IMR-90 (cell line): ENCODE measurements at regions not wholly inside any gene's neighbourhood (a gene's known extent, or its start where the extent isn't known, plus 50 kb on each side); places are given as distances from the start of the nearest gene placed in this dataset.

Source experiments
- ATAC-seq: fragments of 200-7000 bp; cut with Tn5 transposase; 2 replicates; pipeline ENCODE4 v1.9.1; 2020; ENCODE audit warnings: low read depth, mild to moderate bottlenecking, moderate library complexity
- BruUV-seq: library from RNA; stranded (reverse); fragments of 400-500 nt; replicated peaks from 2 replicates; lab custom pipeline; 2021; lab: Mats Ljungman, UMichigan
- CTCF ChIA-PET: fragments of 300-600 bp; formaldehyde crosslinking; extraction: SDS; loops from one replicate; lab custom pipeline; 2021; ENCODE audit warnings: antibody characterized with exemption; lab: Yijun Ruan, JAX
- POLR2A ChIA-PET: fragments of 300-600 bp; sonication (Branson Sonifier 250); formaldehyde crosslinking; loops from one replicate; lab custom pipeline; 2022; ENCODE audit warnings: antibody characterized with exemption; ENCODE audit not compliant: unreplicated experiment; lab: Charles Lee
- DNase-seq: peaks from one replicate; pipeline ENCODE4 v3.0.0; 2013
- H2AFZ ChIP-seq: replicated peaks from 2 replicates; pipeline ENCODE3; 2013; ENCODE audit warnings: low read length, mild to moderate bottlenecking; ENCODE audit not compliant: poor library complexity
- H2AK5ac ChIP-seq: 2 replicates; pipeline ENCODE4 v1.6.1; 2013; ENCODE audit warnings: low read depth, low read length, inconsistent platforms
- H2AK9ac ChIP-seq: replicated peaks from 2 replicates; pipeline ENCODE3; 2013; ENCODE audit warnings: mild to moderate bottlenecking, low read depth, low read length, moderate library complexity; ENCODE audit not compliant: poor library complexity
- H2BK120ac ChIP-seq: 2 replicates; pipeline ENCODE4 v1.6.1; 2013; ENCODE audit warnings: low read depth, low read length, inconsistent platforms
- H2BK15ac ChIP-seq: 3 replicates; pipeline ENCODE4 v1.6.1; 2013; ENCODE audit warnings: low read depth, low read length, inconsistent platforms
- H2BK20ac ChIP-seq: 2 replicates; pipeline ENCODE4 v1.6.1; 2013; ENCODE audit warnings: low read depth, mild to moderate bottlenecking, inconsistent platforms, low read length, moderate library complexity
- H2BK5ac ChIP-seq: 2 replicates; pipeline ENCODE4 v1.6.1; 2013; ENCODE audit warnings: mild to moderate bottlenecking, low read depth, low read length, inconsistent platforms; ENCODE audit not compliant: poor library complexity, severe bottlenecking
- H3K14ac ChIP-seq: replicated peaks from 2 replicates; pipeline ENCODE4 v1.6.1; 2013; ENCODE audit warnings: low read depth, low read length, inconsistent platforms
- H3K18ac ChIP-seq: 2 replicates; pipeline ENCODE4 v1.6.1; 2013; ENCODE audit warnings: low read depth, low read length, control low read depth
- H3K23ac ChIP-seq: 2 replicates; pipeline ENCODE4 v1.6.1; 2013; ENCODE audit warnings: low read depth, low read length, inconsistent platforms
- H3K27ac ChIP-seq: 2 replicates; pipeline ENCODE4 v1.5.1; 2013; ENCODE audit warnings: mild to moderate bottlenecking, control low read depth, low read length; ENCODE audit not compliant: insufficient read depth
- H3K27me3 ChIP-seq: 2 replicates; pipeline ENCODE4 v1.6.1; 2013; ENCODE audit warnings: low read length; ENCODE audit not compliant: control insufficient read depth, insufficient read depth
- H3K36me3 ChIP-seq: 2 replicates; pipeline ENCODE4 v1.6.1; 2013; ENCODE audit warnings: low read length, mixed read lengths; ENCODE audit not compliant: control insufficient read depth, insufficient read depth
- H3K4ac ChIP-seq: 2 replicates; pipeline ENCODE4 v1.6.1; 2013; ENCODE audit warnings: low read depth, low read length, inconsistent platforms
- H3K4me1 ChIP-seq: 2 replicates; pipeline ENCODE4 v1.6.1; 2013; ENCODE audit warnings: low read length, mixed read lengths; ENCODE audit not compliant: control insufficient read depth, insufficient read depth
- H3K4me2 ChIP-seq: 2 replicates; pipeline ENCODE4 v1.6.1; 2013; ENCODE audit warnings: low read depth, mild to moderate bottlenecking, control low read depth, low read length, moderate library complexity
- H3K4me3 ChIP-seq: 2 replicates; pipeline ENCODE4 v1.5.1; 2013; ENCODE audit warnings: low read depth, mild to moderate bottlenecking, control low read depth, low read length, moderate library complexity; ENCODE audit not compliant: insufficient read depth
- H3K56ac ChIP-seq: 2 replicates; pipeline ENCODE4 v1.6.1; 2013; ENCODE audit warnings: low read length, inconsistent platforms; ENCODE audit not compliant: insufficient read depth; ENCODE audit errors: extremely low read depth
- H3K79me1 ChIP-seq, 2 experiments: 2 replicates each; pipeline ENCODE4 v1.6.1; 2013; ENCODE audit warnings: low read length in 2 of 2, inconsistent platforms in 1 of 2, low read depth in 1 of 2
- H3K9ac ChIP-seq: 2 replicates; pipeline ENCODE4 v1.6.1; 2013; ENCODE audit warnings: low read depth, low read length, control low read depth
- H3K9me1 ChIP-seq: 2 replicates; pipeline ENCODE4 v1.6.1; 2013; ENCODE audit warnings: low read length, inconsistent platforms; ENCODE audit not compliant: insufficient read depth
- H3K9me3 ChIP-seq: 2 replicates; pipeline ENCODE4 v1.6.1; 2013; ENCODE audit warnings: low read length; ENCODE audit not compliant: control insufficient read depth, insufficient read depth
- H4K20me1 ChIP-seq: 2 replicates; pipeline ENCODE4 v1.6.1; 2013; ENCODE audit warnings: low read length, inconsistent platforms; ENCODE audit not compliant: insufficient read depth
- H4K5ac ChIP-seq: 2 replicates; pipeline ENCODE4 v1.6.1; 2013; ENCODE audit warnings: mild to moderate bottlenecking, low read depth, low read length, control low read depth
- H4K8ac ChIP-seq, 2 experiments: 2 replicates each; pipeline ENCODE4 v1.6.1; 2013; ENCODE audit warnings: low read depth in 2 of 2, low read length in 2 of 2, control low read depth in 1 of 2, inconsistent platforms in 1 of 2
- H4K91ac ChIP-seq: 2 replicates; pipeline ENCODE4 v1.6.1; 2013; ENCODE audit warnings: low read depth, low read length, inconsistent platforms; ENCODE audit not compliant: insufficient read depth
- CEBPB ChIP-seq: IDR thresholded peaks from 2 replicates; pipeline ENCODE4 v1.6.1; 2012; ENCODE audit warnings: low read depth, low read length, improper control_type of control experiment
- CHD1 ChIP-seq: IDR thresholded peaks from 2 replicates; pipeline ENCODE4 v1.6.1; 2012; ENCODE audit warnings: low read depth, low read length, improper control_type of control experiment
- ELK1 ChIP-seq: fragments of 150-350 bp; IDR thresholded peaks from 2 replicates; pipeline ENCODE4 v1.6.1; 2016; ENCODE audit warnings: low read depth, mild to moderate bottlenecking, low read length, moderate library complexity, borderline replicate concordance
- FOS ChIP-seq: fragments of 150-350 bp; IDR thresholded peaks from 2 replicates; pipeline ENCODE4 v1.6.1; 2016; ENCODE audit warnings: low read depth, low read length
- MAFK ChIP-seq: IDR thresholded peaks from 2 replicates; pipeline ENCODE4 v1.6.1; 2012; ENCODE audit warnings: low read depth, low read length, improper control_type of control experiment
- MAZ ChIP-seq: IDR thresholded peaks from 2 replicates; pipeline ENCODE4 v1.6.1; 2012; ENCODE audit warnings: low read depth, mild to moderate bottlenecking, low read length, improper control_type of control experiment, moderate library complexity, borderline replicate concordance
- MXI1 ChIP-seq: IDR thresholded peaks from 2 replicates; pipeline ENCODE4 v1.6.1; 2012; ENCODE audit warnings: low read depth, mild to moderate bottlenecking, low read length, moderate library complexity, borderline replicate concordance
- NFE2L2 ChIP-seq: fragments of 150-350 bp; IDR thresholded peaks from 2 replicates; pipeline ENCODE4 v1.6.1; 2016; ENCODE audit warnings: low read depth, mild to moderate bottlenecking, low read length
- POLR2A ChIP-seq: IDR thresholded peaks from 2 replicates; pipeline ENCODE4 v1.6.1; 2012; ENCODE audit warnings: mild to moderate bottlenecking, low read depth, low read length
- RAD21 ChIP-seq: IDR thresholded peaks from 2 replicates; pipeline ENCODE4 v1.6.1; 2012; ENCODE audit warnings: low read length, improper control_type of control experiment
- RCOR1 ChIP-seq: IDR thresholded peaks from 2 replicates; pipeline ENCODE4 v1.6.1; 2012; ENCODE audit warnings: mild to moderate bottlenecking, low read length, improper control_type of control experiment; ENCODE audit not compliant: insufficient replicate concordance
- RFX5 ChIP-seq: IDR thresholded peaks from 2 replicates; pipeline ENCODE4 v1.8.0; 2012; ENCODE audit warnings: low read depth, mild to moderate bottlenecking, low read length, moderate library complexity
- SMC3 ChIP-seq: fragments of 150-350 bp; IDR thresholded peaks from 2 replicates; pipeline ENCODE4 v1.6.1; 2016; ENCODE audit warnings: low read depth, mild to moderate bottlenecking, antibody characterized with exemption, low read length, moderate library complexity
- USF2 ChIP-seq: fragments of 150-350 bp; IDR thresholded peaks from 2 replicates; pipeline ENCODE4 v1.6.1; 2017; ENCODE audit warnings: mild to moderate bottlenecking, antibody characterized with exemption, low read length, low read depth
- WGBS, 2 experiments: methylation state at CpG; one replicate each; pipeline versions ENCODE4 v1.1.5 to v1.1.7; 2013; ENCODE audit warnings: missing lambda C conversion rate in 2 of 2; ENCODE audit not compliant: insufficient read length in 1 of 2; ENCODE audit errors: extremely low coverage in 2 of 2; 5-methylcytosine and 5-hydroxymethylcytosine counted together
- dilution Hi-C: fragments of 300-500 bp; cut with HindIII; formaldehyde crosslinking; loops from one replicate; pipeline ENCODE4 v1.14.3; 2018; ENCODE audit warnings: low sequenced_read_pairs; ENCODE audit not compliant: unreplicated experiment
- in situ Hi-C: fragments of 300-500 bp; cut with MboI; formaldehyde crosslinking; loops from 3 replicates; pipeline ENCODE4 v1.14.3; 2019; ENCODE audit warnings: low sequenced_read_pairs, inconsistent platforms, mixed read lengths
- intact Hi-C: fragments of 100-400 bp; cut with micrococcal nuclease; formaldehyde crosslinking; loops from 2 replicates; pipeline ENCODE4 v1.10.0; 2022
- TF ChIP-seq, protein P1 (sequence below): conservative IDR thresholded peaks from 2 replicates; pipeline ENCODE4 v1.5.1; 2012; ENCODE audit warnings: mild to moderate bottlenecking, low read depth, low read length, improper control_type of control experiment

GRCh38 chr2:237190966-237191713, 105.5 kb downstream of the COPS8 start:
- Histone ChIP-seq H3K18ac (peak overlapping the region; percentile 98), H4K91ac (peak overlapping the region; percentile 92), H3K36me3 (no peaks in the 10 kb centered on the region), H3K14ac (peak overlapping the region; percentile 75), H2BK15ac (peak overlapping the region; percentile 97; the same call in 2 of the 3 replicates), H3K4me1 (peaks cover 17% of the 10 kb centered on the region), H3K4me2 (no peak overlapping the region), H3K9me3 (no peaks in the 10 kb centered on the region), H3K27me3 (no peaks in the 10 kb centered on the region), H4K20me1 (no peaks in the 10 kb centered on the region), H3K9me1 (peaks cover 12% of the 10 kb centered on the region), H3K79me1 (peaks cover 3 to 16% of the 10 kb centered on the region in 2 experiments; a peak in 2 of 4 replicates), H2AK9ac (peak overlapping the region; percentile 60), H2BK5ac (no peak overlapping the region), H2BK120ac (peak overlapping the region; percentile 78), H3K27ac (peak overlapping the region; percentile 59; the same call in 1 of the 2 replicates), H3K9ac (no peak overlapping the region), H4K5ac (peak overlapping the region; percentile 98), H2AK5ac (peak overlapping the region; percentile 95; the same call in 1 of the 2 replicates), H2AFZ (no peak overlapping the region), H3K23ac (peak overlapping the region; percentile 35), H3K56ac (no peak overlapping the region), H3K4ac (peak overlapping the region; percentile 93), H3K4me3 (no peak overlapping the region), H4K8ac (peak overlapping the region; percentile 87 to 92), H2BK20ac (peak overlapping the region; percentile 92)
- POLR2A ChIA-PET: no interaction called here
- intact Hi-C loops: no loop called here
- in situ Hi-C loops: no loop called here
- dilution Hi-C loops: no loop called here
- BruUV-seq: no TSS peak
- WGBS, 2 experiments: no CpG with 5 or more reads among the region's 7 CpGs
- CTCF ChIA-PET: interaction anchor here (0.7 kb wide), 1 partner anchor 18 kb away, joined by 3 read pairs; no protein-coding TSS in a partner anchor
- peak; percentile 21; the same call in 1 of the 2 replicates for ATAC-seq
- DNase-seq: no peak
- TF ChIP-seq NFE2L2 (no peak), MAZ (no peak), POLR2A (no peak), SMC3 (no peak), CHD1 (no peak), ELK1 (no peak), USF2 (no peak), RFX5 (no peak), CEBPB (no peak), FOS (no peak), MXI1 (no peak), RAD21 (no peak), RCOR1 (no peak), MAFK (no peak)
- TF ChIP-seq, protein P1, sequence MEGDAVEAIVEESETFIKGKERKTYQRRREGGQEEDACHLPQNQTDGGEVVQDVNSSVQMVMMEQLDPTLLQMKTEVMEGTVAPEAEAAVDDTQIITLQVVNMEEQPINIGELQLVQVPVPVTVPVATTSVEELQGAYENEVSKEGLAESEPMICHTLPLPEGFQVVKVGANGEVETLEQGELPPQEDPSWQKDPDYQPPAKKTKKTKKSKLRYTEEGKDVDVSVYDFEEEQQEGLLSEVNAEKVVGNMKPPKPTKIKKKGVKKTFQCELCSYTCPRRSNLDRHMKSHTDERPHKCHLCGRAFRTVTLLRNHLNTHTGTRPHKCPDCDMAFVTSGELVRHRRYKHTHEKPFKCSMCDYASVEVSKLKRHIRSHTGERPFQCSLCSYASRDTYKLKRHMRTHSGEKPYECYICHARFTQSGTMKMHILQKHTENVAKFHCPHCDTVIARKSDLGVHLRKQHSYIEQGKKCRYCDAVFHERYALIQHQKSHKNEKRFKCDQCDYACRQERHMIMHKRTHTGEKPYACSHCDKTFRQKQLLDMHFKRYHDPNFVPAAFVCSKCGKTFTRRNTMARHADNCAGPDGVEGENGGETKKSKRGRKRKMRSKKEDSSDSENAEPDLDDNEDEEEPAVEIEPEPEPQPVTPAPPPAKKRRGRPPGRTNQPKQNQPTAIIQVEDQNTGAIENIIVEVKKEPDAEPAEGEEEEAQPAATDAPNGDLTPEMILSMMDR: no peak
